Neural crest cell (in vitro differentiated cells): ENCODE measurements at regions not wholly inside any gene's neighbourhood (a gene's known extent, or its start where the extent isn't known, plus 50 kb on each side); places are given as distances from the start of the nearest gene placed in this dataset.
A peak's percentile ranks its signal among the peaks of the same experiment; 100 is the strongest.

ENCODE experiments used
- DNase-seq: peaks from one replicate; pipeline ENCODE4 v3.0.0; 2021; ENCODE audit warnings: low read depth, mixed read lengths, low spot score
- H3K27ac Mint-ChIP-seq: one replicate; pipeline ENCODE4 v1.8.0; 2021; ENCODE audit warnings: mild to moderate bottlenecking, mixed read lengths; ENCODE audit not compliant: unreplicated experiment
- H3K27me3 Mint-ChIP-seq: 2 replicates; pipeline ENCODE4 v1.8.0; 2021; ENCODE audit warnings: low read depth, mild to moderate bottlenecking, mixed read lengths
- H3K36me3 Mint-ChIP-seq: 2 replicates; pipeline ENCODE4 v1.8.0; 2021; ENCODE audit warnings: low read depth, mild to moderate bottlenecking, mixed read lengths
- H3K4me1 Mint-ChIP-seq: 2 replicates; pipeline ENCODE4 v1.8.0; 2021; ENCODE audit warnings: mixed read lengths
- H3K4me3 Mint-ChIP-seq: one replicate; pipeline ENCODE4 v1.8.0; 2021; ENCODE audit warnings: mild to moderate bottlenecking, mixed read lengths
- H3K9me3 Mint-ChIP-seq: 2 replicates; pipeline ENCODE4 v1.8.0; 2021; ENCODE audit warnings: mixed read lengths
- TF ChIP-seq, protein P1 (sequence below): fragments of 200-600 bp; sonication (generic); conservative IDR thresholded peaks from 2 replicates; pipeline ENCODE4 v1.5.0; 2021; ENCODE audit warnings: antibody characterized with exemption, mild to moderate bottlenecking

- no peak for DNase-seq
- H3K36me3 Mint-ChIP-seq: no peaks in the 10 kb centered on the region
- H3K4me3 Mint-ChIP-seq: no peak overlapping the region
- no peaks in the 10 kb centered on the region for H3K27me3 Mint-ChIP-seq
- peaks cover 12% of the 10 kb centered on the region for H3K4me1 Mint-ChIP-seq
- TF ChIP-seq, protein P1, sequence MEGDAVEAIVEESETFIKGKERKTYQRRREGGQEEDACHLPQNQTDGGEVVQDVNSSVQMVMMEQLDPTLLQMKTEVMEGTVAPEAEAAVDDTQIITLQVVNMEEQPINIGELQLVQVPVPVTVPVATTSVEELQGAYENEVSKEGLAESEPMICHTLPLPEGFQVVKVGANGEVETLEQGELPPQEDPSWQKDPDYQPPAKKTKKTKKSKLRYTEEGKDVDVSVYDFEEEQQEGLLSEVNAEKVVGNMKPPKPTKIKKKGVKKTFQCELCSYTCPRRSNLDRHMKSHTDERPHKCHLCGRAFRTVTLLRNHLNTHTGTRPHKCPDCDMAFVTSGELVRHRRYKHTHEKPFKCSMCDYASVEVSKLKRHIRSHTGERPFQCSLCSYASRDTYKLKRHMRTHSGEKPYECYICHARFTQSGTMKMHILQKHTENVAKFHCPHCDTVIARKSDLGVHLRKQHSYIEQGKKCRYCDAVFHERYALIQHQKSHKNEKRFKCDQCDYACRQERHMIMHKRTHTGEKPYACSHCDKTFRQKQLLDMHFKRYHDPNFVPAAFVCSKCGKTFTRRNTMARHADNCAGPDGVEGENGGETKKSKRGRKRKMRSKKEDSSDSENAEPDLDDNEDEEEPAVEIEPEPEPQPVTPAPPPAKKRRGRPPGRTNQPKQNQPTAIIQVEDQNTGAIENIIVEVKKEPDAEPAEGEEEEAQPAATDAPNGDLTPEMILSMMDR: no peak
- H3K27ac Mint-ChIP-seq: no peak overlapping the region
- peaks cover 2% of the 10 kb centered on the region for H3K9me3 Mint-ChIP-seq
Measured at GRCh38 chr9:15010581-15010980, 100.4 kb upstream of the FREM1 start.

GRCh38 chr9:15007698-15008097 is 97.5 kb upstream of the FREM1 start:
- Mint-ChIP-seq H3K4me1 (peaks cover 12% of the 10 kb centered on the region), H3K36me3 (no peaks in the 10 kb centered on the region), H3K9me3 (peaks cover 2% of the 10 kb centered on the region), H3K27ac (no peak overlapping the region), H3K27me3 (no peaks in the 10 kb centered on the region), H3K4me3 (no peak overlapping the region)
- no peak for DNase-seq
- TF ChIP-seq, protein P1: no peak

- no peak overlapping the region for H3K4me3 Mint-ChIP-seq
- no peak for DNase-seq
- TF ChIP-seq, protein P1: no peak
Measured at GRCh38 chr9:14994738-14995137, 84.5 kb upstream of the FREM1 start.

DNA sequence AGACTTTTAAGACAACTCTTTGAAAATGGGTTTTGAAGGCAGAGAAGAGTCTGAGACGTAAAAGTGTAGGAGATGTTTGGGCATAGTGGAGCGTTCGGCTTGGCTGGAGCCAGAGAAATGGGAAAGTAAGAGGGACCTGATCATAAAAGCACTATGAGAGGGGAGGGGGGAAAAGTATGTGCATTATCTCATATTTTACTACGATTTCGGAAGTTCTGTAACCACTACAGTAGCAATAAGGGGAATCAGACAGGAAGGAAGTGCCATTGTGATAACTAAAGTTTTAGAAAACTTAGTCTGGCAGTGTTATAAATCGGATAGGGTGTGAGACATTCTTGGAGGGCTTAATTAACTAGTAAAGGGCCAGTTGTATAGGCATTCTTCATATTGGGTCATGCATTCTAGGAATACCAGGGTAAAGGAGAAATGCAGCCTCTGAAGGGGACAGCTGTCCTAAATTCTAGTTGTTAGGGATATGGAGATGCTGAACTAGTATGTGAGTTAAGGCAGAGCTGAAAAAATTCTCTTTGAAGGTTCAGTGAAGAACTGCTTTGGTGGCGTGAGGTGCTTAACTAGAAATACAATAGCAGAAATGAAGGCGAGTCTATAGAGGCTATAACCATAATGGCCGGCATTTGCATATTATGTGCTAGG is 83.8 kb upstream of the FREM1 start:
- Mint-ChIP-seq H3K36me3 (peaks cover 4% of the 10 kb centered on the region), H3K4me3 (peak overlapping the region; percentile 87), H3K9me3 (peaks cover 5% of the 10 kb centered on the region), H3K27me3 (no peaks in the 10 kb centered on the region), H3K4me1 (peaks cover 24% of the 10 kb centered on the region), H3K27ac (no peak overlapping the region)
- no peak for DNase-seq
- TF ChIP-seq, protein P1: no peak

More at GRCh38 chr9:14994738-14995137, 84.5 kb upstream of the FREM1 start:
- Mint-ChIP-seq H3K4me1 (peaks cover 24% of the 10 kb centered on the region), H3K36me3 (peaks cover 4% of the 10 kb centered on the region), H3K9me3 (peaks cover 5% of the 10 kb centered on the region), H3K27me3 (no peaks in the 10 kb centered on the region), H3K27ac (no peak overlapping the region)

DNA sequence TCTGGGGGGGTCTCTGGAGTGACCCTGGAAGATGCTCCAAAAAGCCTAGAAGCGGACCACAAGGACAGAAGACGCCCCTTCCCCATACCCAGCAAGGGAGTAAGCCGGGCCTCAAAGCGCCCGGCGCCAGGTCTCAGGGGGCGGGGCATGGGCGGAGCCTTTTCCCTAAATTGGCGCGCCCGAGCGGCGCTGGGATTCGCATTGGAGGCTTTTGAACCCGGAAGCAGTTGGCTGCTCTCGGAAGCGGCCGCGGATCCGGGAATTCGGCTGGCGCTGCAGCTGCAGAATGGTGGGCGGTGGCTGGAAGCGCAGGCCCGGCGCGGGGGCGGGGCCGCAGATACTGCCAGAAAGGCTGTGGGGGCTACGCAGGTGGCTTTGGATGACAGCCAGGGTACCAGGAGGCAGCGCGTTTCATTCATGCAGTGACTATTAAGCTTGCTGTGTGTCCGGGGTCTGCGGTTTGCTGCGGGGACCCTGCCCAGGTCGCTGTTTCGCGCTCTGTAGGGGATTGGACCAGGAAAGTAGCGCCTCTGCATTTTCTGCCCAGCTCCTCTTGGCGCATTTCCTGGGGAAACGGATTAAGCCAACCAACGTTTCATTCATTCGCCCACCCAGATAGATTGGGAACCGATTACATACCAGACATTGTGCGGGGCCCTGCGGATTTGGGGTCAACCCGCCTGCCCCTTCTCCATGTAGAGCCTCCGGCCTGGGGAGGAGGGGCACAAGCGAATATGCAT is 83.0 kb upstream of the FREM1 start:
- peaks cover 5% of the 10 kb centered on the region for H3K9me3 Mint-ChIP-seq
- H3K4me3 Mint-ChIP-seq: peak overlapping the region; percentile 87
- TF ChIP-seq, protein P1: no peak
- peaks cover 7% of the 10 kb centered on the region for H3K36me3 Mint-ChIP-seq
- H3K27me3 Mint-ChIP-seq: no peaks in the 10 kb centered on the region
- peak overlapping the region; percentile 40 for H3K27ac Mint-ChIP-seq
- peak; percentile 73 for DNase-seq
- peaks cover 24% of the 10 kb centered on the region for H3K4me1 Mint-ChIP-seq
